ENCODE measurements at regions not wholly inside any gene's neighbourhood (a gene's known extent, or its start where the extent isn't known, plus 50 kb on each side); places are given as distances from the start of the nearest gene placed in this dataset.

DNA sequence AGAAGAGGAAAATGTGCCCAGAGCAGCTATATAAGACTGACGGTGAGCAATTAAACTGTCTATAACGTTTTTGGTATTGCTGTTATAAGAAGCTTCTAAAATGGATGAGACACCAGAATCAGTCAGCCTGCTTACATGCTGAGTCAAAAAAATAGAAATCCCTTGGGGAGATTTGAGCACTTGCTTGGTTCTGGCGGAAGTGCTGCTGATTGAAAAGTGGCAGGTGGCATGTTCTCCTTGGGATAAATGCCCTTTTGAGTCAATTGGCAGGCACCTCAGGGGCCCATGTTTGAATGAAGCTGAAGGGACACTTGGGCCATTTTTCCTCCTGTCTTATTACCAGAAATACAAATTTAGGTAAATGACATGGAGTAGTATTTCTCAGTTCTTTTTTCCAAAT lies 148.7 kb downstream of the PTCHD1 start (continued):
- TF ChIP-seq, protein P1, sequence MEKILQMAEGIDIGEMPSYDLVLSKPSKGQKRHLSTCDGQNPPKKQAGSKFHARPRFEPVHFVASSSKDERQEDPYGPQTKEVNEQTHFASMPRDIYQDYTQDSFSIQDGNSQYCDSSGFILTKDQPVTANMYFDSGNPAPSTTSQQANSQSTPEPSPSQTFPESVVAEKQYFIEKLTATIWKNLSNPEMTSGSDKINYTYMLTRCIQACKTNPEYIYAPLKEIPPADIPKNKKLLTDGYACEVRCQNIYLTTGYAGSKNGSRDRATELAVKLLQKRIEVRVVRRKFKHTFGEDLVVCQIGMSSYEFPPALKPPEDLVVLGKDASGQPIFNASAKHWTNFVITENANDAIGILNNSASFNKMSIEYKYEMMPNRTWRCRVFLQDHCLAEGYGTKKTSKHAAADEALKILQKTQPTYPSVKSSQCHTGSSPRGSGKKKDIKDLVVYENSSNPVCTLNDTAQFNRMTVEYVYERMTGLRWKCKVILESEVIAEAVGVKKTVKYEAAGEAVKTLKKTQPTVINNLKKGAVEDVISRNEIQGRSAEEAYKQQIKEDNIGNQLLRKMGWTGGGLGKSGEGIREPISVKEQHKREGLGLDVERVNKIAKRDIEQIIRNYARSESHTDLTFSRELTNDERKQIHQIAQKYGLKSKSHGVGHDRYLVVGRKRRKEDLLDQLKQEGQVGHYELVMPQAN (conservative IDR thresholded peaks at IDR 0.05): no peak

DNA sequence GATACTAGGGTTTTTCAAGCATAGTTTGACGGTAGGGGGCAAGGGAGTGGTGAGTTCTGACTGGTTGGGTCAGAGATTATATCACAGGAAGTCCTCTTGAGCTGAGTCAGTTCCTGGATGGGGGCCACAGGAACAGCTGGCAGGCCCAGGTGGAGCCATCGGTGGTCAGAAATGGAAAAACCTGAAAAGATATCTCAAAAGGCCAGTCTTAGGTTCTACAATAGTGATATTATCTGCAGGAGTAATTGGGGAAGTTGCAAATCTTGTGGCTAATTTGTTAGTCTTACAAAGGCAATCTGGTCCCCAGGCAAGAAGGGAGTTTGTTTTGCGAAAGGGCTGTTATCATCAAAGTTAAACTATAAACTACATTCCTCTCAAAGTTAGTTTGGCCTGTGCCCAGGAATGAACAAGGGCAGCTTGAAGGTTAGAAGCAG lies 159.3 kb downstream of the PTCHD1 start:
- Histone ChIP-seq H3K4me3 (no peak overlapping the region), H3K9ac (ENCODE audit: control insufficient read depth, insufficient read depth, low read length) (no peak overlapping the region), H2AFZ (ENCODE audit: control insufficient read depth, low read depth, low read length) (no peak overlapping the region), H3K27me3 (replicated peaks in 1 of 2; ENCODE audit: control insufficient read depth in 2 of 2, insufficient read depth in 2 of 2, low read length in 1 of 2) (no peaks in the 10 kb centered on the region), H4K20me1 (ENCODE audit: control insufficient read depth, insufficient read depth) (no peaks in the 10 kb centered on the region), H3K36me3 (ENCODE audit: control insufficient read depth in 2 of 2, insufficient read depth in 2 of 2, low read length in 1 of 2) (no peaks in the 10 kb centered on the region), H3K4me2 (ENCODE audit: control insufficient read depth, insufficient read depth) (no peak overlapping the region), H3K79me2 (ENCODE audit: control insufficient read depth, insufficient read depth, low read length) (no peaks in the 10 kb centered on the region), H3K27ac (ENCODE audit: control insufficient read depth, insufficient read depth) (no peak overlapping the region), H3K9me3 (replicated peaks; ENCODE audit: control insufficient read depth, insufficient read depth, low read length) (peaks cover 2% of the 10 kb centered on the region; the same call in 1 of the 3 replicates), H3K4me1 (ENCODE audit: control insufficient read depth, insufficient read depth, low read length) (no peaks in the 10 kb centered on the region)
- ChIA-PET POLR2A (no interaction called here), SMC1A (ENCODE audit: uncharacterized antibody, unreplicated experiment) (interaction anchor here (0.8 kb wide), 1 partner anchor 11 kb away, joined by 4 read pairs; no protein-coding TSS in a partner anchor), CTCF (interaction anchor here (0.6 kb wide), 1 partner anchor 88 kb away, joined by 3 read pairs; no protein-coding TSS in a partner anchor), RAD21 (ENCODE audit: unreplicated experiment) (no interaction called here)
- FAIRE-seq (no peak), DNase-seq (ENCODE audit: low read depth, low spot score) (no peak), ATAC-seq (peak; percentile 80)
- intact Hi-C loops (cut with micrococcal nuclease; ENCODE audit: unreplicated experiment): loop anchor here (10.0 kb wide), 1 partner anchor 171 kb away; the partner anchor contains the start of gene PRDX4
- TF ChIP-seq, protein P2, sequence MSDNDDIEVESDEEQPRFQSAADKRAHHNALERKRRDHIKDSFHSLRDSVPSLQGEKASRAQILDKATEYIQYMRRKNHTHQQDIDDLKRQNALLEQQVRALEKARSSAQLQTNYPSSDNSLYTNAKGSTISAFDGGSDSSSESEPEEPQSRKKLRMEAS (IDR thresholded peaks at IDR 0.05; ENCODE audit: low read depth, low read length): no peak
- TF ChIP-seq TCF12 (IDR thresholded peaks at IDR 0.05; ENCODE audit: low read depth, low read length): peak; percentile 66; the same call in 1 of the 2 replicates
- 4% methylated on average over 3 of the region's 3 CpGs for WGBS (ENCODE audit: insufficient coverage, insufficient replicate concordance, low lambda C conversion rate, missing lambda C conversion rate)
- in situ Hi-C loops (cut with MboI): no loop called here
- no TSS peak for BruUV-seq (replicated peaks)
